HG03139 (cell line): ENCODE measurements at regions not wholly inside any gene's neighbourhood (a gene's known extent, or its start where the extent isn't known, plus 50 kb on each side); places are given as distances from the start of the nearest gene placed in this dataset.
"Not testable (repeated sequence)": the region's sequence is repeated elsewhere in the genome, so short reads cannot be mapped to it uniquely, and the experiment has no call there.

Experiments
- ATAC-seq: cut with Tn5 transposase; IDR thresholded peaks from one replicate; pipeline ENCODE4 v1.9.1; 2021; ENCODE audit not compliant: unreplicated experiment

DNA sequence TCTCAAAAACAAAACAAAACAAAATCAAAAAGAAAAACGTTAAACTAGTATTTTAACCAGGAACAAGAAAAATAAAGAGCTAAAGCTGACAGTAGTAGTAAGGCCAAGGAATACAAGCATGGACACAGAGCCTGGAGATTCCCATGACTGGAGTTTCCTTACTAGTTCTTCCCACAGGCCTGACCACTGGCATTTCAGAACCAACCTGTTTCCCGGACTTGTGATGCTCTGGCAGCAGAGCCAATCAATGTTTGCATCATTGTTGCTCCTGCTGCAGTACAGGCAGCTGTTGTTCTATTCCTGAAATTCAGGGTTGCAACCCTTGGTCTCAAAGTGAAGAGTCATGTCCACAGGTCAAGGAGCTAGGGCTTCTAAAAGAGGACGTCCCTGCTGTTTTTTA, 111.3 kb upstream of the WARS2 start:
- no peak for ATAC-seq

- no peak for ATAC-seq
Measured at GRCh38 chr1:119253366-119253765, 112.9 kb upstream of the WARS2 start.

DNA sequence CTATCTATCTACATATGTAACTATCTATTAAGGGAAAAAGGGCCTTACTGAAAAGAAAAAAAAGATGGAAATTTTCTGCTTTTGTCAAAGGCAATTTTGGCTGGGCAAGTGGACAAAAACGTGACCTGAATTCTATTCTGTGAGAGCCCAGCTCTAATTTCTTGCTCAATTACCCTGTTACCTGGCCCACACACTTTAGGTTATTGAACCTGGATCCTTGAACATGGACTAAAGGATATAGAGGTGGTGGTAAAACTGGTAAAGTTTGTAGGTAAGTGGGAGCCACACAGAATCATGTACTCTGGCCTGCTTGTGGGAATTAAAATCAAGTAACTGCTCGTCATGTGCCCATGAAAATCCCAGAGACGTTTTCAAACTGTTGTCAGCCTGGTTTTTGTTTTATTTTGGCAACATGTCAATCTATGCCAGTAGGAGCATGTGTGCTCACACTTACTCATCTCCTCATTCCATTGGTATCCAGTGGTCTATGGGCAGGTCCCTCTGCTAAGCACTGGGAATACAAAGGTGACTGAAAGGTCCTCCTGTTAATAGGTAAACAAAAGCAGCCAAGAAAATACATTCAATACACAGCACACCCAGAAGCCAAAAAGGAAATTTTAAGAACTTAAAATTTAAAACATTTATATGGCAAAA, 113.7 kb upstream of the WARS2 start:
- ATAC-seq, result no peak

- ATAC-seq, result not testable (repeated sequence)
Measured at GRCh38 chr1:119256089-119256488, 112.5 kb upstream of the HAO2 start.

- no peak for ATAC-seq
Measured at GRCh38 chr1:119260506-119260905, 108.1 kb upstream of the HAO2 start.

- ATAC-seq, result peak; percentile 67
Measured at GRCh38 chr1:119266386-119266785, 102.2 kb upstream of the HAO2 start.

DNA sequence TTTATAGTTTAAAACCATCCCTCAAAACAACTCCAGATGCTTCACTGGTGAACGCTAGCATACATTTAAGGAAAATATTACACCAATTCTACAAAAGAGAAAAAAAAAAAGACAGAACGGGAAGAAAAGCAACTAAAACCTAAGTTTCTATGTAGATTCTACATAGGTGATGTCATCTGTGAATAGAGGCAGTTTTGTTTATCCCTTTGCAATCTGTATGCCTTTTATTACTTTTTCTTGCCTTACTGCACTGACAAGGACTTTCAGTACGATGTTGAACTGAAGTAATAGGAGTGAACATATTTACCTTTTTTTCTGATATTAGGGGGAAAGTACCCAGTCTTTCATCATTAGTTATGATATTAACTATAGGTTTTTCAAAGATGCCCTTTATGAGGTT, 101.7 kb upstream of the HAO2 start:
- ATAC-seq, result no peak

- ATAC-seq, result not testable (repeated sequence)
Measured at GRCh38 chr1:119267288-119267687, 101.3 kb upstream of the HAO2 start.

- ATAC-seq, result no peak
Measured at GRCh38 chr1:119268879-119269278, 99.7 kb upstream of the HAO2 start.

DNA sequence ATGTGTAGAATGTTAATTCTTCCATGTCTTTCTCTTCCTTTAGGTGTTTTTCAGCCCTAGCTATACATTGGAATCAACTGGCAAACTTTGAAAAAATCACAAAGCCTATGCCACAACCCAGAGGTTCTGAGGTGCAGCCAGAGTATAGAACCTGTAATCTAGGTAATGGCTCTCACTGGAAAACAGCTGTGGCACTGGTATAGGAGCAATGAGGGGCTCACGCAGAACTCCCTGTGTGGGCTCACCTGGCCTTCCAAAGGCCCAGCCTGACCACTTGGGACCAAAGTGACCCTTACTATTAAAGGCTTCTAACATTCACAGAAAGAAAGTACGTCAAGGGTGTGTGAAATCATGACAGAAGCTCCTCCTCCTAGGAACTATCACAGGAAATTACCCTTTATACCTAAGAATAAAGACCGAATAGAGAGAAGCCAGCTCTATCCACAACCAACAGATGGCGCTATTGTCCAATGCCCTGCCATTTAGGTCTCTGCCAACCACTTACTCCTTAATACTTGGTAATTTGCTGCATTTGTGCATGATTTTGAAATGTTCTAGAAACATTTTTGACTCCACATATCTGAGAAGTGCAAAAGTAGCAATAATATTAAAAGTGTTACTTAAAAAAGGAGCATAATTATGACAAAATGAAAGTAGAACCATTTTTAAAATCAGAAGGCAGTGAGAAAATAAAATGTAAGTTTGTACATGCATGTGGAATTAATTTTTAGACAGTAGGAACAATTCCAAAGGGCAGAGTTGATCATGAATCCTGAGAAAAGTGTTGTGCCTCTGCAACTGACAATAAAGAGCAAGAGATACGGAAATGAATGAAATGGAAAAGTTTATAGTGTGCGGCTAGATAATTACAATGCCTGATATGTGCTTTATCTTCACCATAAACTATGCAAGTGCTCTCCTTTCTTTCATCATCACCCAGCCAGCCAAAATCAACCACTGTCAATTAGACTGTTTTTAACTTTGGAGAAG, 93.1 kb upstream of the HAO2 start:
- ATAC-seq, result peak; percentile 61

GRCh38 chr1:119276558-119276957, 92.0 kb upstream of the HAO2 start:
- ATAC-seq, result no peak

DNA sequence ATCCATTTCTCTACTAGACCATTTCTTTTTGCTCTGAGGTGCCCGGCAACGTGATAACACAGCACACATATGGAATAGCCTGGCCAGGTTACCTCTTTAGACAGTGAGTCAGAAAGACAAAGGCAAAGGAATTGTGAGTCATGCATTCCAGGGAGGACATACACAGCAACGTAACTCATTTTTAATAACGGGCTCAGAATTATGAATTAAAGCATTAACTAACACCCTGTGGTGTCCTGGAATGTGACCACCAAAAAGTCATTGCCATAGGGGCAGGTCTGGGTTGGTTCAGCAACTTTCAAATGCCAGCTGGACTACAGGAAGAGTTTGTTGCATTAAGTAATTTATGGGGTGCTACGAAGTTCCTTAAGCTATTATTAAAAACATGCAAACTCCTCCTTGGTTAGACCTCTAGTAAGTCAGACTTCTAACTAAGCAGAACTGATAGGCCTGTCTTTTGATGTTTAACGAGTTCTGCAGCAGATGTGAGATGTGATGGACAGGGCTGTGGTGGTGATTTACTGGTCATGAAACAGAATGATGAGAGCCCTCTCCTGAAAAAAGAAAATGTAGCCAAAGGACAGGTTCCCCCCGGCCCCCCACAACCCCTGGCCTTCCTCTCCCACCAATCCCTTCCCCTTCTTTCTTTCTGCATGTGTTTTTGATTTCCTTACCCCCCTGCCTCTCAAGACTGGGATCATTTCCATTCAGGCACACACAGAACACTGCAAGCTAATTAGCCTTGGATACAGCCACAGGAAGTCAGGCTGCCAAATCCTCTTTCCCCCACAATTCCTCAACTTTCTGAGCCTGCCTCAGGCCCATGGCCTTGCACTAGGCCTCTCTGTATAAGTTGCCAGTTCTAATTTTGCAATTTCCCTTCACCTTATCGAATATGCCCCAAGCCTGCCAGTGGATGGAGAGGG, 88.9 kb upstream of the HAO2 start:
- ATAC-seq, result no peak

DNA sequence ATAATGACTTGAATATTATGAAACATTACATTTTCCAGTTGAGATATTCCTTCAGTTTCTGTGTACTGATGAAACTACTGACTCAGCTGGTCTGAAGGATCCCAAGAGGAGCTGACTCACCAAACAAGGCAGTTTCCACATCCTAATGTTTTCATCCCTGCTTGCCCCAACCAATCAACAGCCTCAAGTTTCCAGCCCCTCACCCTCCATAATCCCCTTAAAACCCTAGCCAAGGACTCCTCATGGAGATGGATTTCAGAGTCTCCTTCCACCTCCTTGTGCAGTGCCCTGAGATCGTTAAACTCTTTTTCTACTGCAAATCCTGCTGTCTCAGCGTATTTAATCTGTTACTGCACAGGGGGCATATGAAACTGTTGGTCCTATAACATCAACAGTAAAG, 83.1 kb upstream of the HAO2 start:
- no peak for ATAC-seq

GRCh38 chr1:119286587-119287181, 81.9 kb upstream of the HAO2 start:
- no peak for ATAC-seq

DNA sequence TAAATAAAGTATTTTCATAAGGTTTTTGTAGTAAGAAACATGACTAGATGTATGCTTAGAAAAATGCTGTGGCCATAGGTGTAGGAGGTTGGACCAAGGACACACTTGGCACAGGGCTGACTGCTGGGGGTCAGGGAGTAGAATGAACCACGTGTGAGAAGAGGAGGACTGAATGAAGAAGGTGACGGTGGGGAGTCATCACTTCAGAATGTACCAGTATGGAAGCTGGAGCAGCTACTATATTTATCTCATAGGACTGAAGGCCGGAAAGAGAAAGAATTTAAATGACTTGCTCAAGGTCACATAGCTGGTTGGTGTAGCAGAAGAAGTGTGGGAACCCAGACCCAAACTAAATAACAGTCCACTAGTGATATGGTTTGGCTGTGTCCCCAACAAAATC, 79.8 kb upstream of the HAO2 start:
- no peak for ATAC-seq

DNA sequence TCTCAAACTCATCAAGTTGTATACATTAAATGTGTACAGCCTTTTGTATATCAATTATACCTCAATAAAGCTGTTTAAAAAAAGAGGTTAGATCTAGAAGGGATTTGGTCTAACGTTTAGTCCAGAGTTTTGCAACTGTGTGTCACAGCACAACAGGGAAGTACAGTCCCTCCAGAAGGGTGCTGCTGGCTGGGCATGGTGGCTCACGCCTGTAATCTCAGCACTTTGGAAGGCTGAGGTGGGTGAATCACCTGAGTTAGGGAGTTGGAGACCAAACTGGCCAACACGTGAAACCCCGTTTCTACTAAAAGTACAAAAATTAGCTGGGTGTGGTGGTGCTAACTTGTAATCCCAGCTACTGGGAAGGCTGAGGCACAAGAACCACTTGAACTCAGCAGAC, 78.3 kb upstream of the HAO2 start:
- ATAC-seq, result no peak

DNA sequence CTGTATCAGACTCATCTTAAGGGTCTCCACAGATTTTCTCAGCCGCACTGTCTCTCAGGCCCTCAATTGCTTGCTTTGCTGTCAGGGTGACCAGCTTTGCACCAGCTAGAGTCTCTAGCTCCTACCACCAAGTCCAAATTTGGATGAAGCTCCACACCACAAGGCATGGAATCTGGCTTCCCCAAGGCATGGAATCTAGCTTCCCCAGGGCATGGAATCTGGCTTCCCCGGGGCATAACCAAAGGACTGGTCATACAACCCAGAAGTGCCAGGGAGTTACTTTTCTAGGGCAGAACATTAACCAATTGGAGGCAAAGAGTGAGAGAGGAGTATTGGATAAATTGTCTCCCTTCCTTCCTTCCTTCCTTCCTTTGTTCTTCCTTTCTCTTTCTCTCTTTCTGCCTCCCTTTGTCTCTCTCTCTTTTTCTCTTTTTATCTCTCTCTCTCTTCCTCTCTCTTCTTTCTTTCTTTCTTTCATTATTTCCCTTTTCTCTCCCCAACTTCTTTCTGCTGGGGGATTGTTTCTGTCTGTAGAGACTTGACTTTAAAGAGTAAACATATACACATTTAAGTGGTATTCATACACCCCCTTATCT, 76.9 kb upstream of the HAO2 start:
- no peak for ATAC-seq

DNA sequence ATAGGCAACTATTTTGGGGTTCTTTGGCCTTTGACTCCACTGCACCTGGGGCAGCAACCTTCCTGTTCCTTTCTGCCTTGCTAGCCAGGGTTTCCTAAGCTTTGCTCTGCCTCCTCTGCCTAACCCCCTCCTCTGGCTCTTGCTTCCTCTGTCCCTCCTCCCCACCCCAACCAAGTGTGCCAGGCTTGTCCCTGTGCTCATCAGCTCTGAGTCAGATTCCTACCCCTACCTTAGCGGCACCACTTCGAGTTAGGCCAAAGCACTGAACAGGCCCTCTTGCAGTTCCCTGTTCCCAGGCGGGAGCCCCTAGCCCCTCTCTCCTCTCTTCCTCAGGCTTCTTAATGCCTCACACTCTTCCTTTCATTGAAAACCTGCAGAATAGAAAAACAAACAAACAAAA, 74.8 kb upstream of the HAO2 start:
- no peak for ATAC-seq

- ATAC-seq, result no peak
Measured at GRCh38 chr1:119294199-119294598, 74.4 kb upstream of the HAO2 start.

GRCh38 chr1:119294722-119295121, 73.9 kb upstream of the HAO2 start:
- no peak for ATAC-seq
